ENCODE measurements at regions not wholly inside any gene's neighbourhood (a gene's known extent, or its start where the extent isn't known, plus 50 kb on each side); places are given as distances from the start of the nearest gene placed in this dataset.
A peak's percentile ranks its signal among the peaks of the same experiment; 100 is the strongest.
"Not testable (repeated sequence)": the region's sequence is repeated elsewhere in the genome, so short reads cannot be mapped to it uniquely, and the experiment has no call there.

DNA sequence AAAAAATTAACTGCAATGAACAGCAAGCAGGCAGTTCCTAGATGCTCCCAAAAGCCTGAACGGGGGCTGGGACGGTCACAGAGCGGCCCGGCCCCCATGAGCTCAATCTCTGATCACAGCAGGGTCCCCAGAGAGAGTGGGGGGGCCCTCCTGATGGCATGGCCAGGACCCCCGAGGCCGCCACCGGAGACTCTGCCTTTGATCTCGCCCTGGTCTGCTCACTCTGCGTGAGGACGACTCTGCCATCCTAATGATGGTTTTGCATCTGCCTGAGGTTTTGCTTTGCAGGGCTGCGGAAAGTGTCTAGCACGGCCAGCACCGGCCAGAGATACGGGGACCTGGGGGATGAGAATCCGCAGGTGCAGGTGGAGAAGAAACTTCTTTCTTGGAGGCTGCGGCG lies 103.8 kb downstream of the SHOX start:
- intact Hi-C loops (cut with DNase I), result no loop called here
- Histone ChIP-seq H3K4me1 (no peaks in the 10 kb centered on the region), H3K9me3 (no peaks in the 10 kb centered on the region), H3K27me3 (ENCODE audit: low read depth) (no peaks in the 10 kb centered on the region), H3K27ac (no peak overlapping the region), H3K36me3 (no peaks in the 10 kb centered on the region), H3K4me3 (no peak overlapping the region)
- ATAC-seq (no peak), DNase-seq (no peak)
- TF ChIP-seq, protein P1, sequence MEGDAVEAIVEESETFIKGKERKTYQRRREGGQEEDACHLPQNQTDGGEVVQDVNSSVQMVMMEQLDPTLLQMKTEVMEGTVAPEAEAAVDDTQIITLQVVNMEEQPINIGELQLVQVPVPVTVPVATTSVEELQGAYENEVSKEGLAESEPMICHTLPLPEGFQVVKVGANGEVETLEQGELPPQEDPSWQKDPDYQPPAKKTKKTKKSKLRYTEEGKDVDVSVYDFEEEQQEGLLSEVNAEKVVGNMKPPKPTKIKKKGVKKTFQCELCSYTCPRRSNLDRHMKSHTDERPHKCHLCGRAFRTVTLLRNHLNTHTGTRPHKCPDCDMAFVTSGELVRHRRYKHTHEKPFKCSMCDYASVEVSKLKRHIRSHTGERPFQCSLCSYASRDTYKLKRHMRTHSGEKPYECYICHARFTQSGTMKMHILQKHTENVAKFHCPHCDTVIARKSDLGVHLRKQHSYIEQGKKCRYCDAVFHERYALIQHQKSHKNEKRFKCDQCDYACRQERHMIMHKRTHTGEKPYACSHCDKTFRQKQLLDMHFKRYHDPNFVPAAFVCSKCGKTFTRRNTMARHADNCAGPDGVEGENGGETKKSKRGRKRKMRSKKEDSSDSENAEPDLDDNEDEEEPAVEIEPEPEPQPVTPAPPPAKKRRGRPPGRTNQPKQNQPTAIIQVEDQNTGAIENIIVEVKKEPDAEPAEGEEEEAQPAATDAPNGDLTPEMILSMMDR (IDR thresholded peaks at IDR 0.05), result no peak

DNA sequence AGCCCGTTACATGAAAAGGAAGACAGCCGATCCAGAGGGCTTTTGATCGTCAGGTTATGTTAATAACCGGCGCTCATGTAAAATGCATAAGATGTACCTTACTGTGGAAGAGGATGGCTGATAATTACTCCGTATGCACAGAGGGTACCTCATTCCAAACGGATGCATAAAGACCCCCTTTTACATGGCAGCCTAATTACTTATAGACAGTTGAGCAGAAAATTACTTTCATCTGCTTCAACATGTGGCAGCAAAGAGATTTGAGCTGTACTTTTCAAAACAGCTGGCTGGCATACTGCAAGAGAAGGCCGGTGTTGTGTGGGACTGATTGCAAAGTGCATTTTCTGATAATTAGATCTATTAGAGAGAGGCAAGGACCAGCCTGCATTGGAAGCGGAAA lies 103.4 kb downstream of the SHOX start:
- H3K9me3 ChIP-seq, result no peaks in the 10 kb centered on the region
- intact Hi-C loops (cut with DNase I), result no loop called here
- no peaks in the 10 kb centered on the region for H3K36me3 ChIP-seq
- ATAC-seq (no peak), DNase-seq (no peak)
- TF ChIP-seq, protein P1 (IDR thresholded peaks at IDR 0.05), result no peak
- H3K27me3 ChIP-seq (ENCODE audit: low read depth), result no peaks in the 10 kb centered on the region
- H3K27ac ChIP-seq, result no peak overlapping the region
- no peaks in the 10 kb centered on the region for H3K4me1 ChIP-seq
- H3K4me3 ChIP-seq, result no peak overlapping the region

- Histone ChIP-seq H3K27ac (no peak overlapping the region), H3K27me3 (ENCODE audit: low read depth) (no peaks in the 10 kb centered on the region), H3K4me3 (no peak overlapping the region), H3K4me1 (no peaks in the 10 kb centered on the region), H3K36me3 (no peaks in the 10 kb centered on the region), H3K9me3 (no peaks in the 10 kb centered on the region)
- DNase-seq (no peak), ATAC-seq (peak in 1 of 2 donors; percentile 27)
- TF ChIP-seq, protein P1 (IDR thresholded peaks at IDR 0.05), result no peak
- intact Hi-C loops (cut with DNase I), result no loop called here
These were observed 99.2 kb downstream of the SHOX start for GRCh38 chrX:729583-730409.

- H3K4me1 ChIP-seq; intact Hi-C loops (cut with DNase I); H3K9me3 ChIP-seq; H3K27ac ChIP-seq; ATAC-seq; DNase-seq; H3K36me3 ChIP-seq; H3K27me3 ChIP-seq (ENCODE audit: low read depth); H3K4me3 ChIP-seq: not testable (repeated sequence)
These were observed 98.5 kb downstream of the SHOX start for GRCh38 chrX:729101-729500.

DNA sequence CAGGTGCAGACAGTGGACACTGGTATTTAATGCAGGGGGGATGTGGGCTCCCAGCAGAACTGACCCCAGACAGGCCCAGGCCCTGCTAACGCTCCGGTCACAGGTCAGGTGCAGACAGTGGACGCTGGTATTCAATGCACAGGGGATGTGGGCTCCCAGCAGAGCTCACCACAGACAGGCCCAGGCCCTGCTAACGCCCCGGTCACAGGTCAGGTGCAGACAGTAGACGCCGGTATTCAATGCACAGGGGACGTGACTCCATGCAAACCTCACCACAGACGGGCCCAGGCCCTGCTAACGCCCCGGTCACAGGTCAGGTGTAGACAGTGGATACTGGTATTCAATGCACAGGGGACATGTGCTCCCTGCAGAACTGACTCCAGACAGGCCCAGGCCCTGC lies 98.0 kb downstream of the SHOX start:
- H3K27me3 ChIP-seq (ENCODE audit: low read depth); DNase-seq; H3K36me3 ChIP-seq; H3K4me1 ChIP-seq; intact Hi-C loops (cut with DNase I); H3K27ac ChIP-seq; H3K9me3 ChIP-seq; H3K4me3 ChIP-seq; ATAC-seq: not testable (repeated sequence)

DNA sequence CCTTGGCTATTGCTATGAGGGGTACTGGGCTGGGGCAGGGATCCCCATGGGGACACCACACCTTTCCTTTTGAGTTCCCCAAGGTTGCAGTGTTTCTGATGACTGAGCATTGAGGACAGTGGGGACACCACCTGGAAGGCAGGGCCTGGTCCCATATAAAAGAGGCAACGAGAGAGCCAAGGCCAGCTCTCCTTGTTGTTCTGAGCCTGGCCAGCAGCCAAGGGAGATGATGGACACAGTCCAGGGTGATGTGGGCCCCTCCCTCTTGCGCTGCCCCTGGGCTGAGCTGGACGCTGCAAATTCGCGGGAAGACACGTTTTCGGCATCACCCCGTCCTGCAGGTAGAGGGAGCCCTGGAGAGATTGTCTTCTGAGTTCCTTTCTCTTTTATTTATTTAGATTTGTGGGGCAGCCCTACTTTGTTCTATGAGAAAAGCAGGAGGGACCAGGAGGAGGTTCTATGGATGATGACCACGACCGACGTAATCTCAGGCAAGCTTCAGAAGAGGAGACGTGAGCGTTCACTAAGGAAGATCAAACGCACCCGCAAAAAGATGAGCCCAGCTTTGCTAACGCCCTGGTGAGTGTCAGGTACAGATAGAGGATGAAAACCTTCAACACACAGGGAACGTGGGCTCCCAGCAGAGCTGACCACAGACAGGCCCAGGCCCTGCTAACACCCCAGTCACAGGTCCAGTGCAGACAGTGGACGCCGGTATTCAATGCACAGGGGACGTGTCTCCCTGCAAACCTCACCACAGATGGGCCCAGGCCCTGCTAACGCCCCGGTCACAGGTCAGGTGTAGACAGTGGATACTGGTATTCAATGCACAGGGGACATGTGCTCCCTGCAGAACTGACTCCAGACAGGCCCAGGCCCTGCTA lies 97.4 kb downstream of the SHOX start:
- intact Hi-C loops (cut with DNase I), result no loop called here
- no peaks in the 10 kb centered on the region for H3K36me3 ChIP-seq
- H3K4me1 ChIP-seq, result no peaks in the 10 kb centered on the region
- no peak overlapping the region for H3K4me3 ChIP-seq
- H3K27me3 ChIP-seq (ENCODE audit: low read depth), result no peaks in the 10 kb centered on the region
- ATAC-seq, result no peak
- H3K27ac ChIP-seq, result no peak overlapping the region
- peaks cover 12% of the 10 kb centered on the region for H3K9me3 ChIP-seq
- no peak for DNase-seq
- TF ChIP-seq, protein P1 (IDR thresholded peaks at IDR 0.05), result no peak
